Fibroblast of skin of left biceps (primary cell): ENCODE measurements at regions not wholly inside any gene's neighbourhood (a gene's known extent, or its start where the extent isn't known, plus 50 kb on each side); places are given as distances from the start of the nearest gene placed in this dataset.

ENCODE experiments used
- DNase-seq, 2 experiments: peaks; one replicate each; pipeline ENCODE4 v3.0.0-alpha.2; 2013; ENCODE audit warnings: low read depth in 2 of 2

DNA sequence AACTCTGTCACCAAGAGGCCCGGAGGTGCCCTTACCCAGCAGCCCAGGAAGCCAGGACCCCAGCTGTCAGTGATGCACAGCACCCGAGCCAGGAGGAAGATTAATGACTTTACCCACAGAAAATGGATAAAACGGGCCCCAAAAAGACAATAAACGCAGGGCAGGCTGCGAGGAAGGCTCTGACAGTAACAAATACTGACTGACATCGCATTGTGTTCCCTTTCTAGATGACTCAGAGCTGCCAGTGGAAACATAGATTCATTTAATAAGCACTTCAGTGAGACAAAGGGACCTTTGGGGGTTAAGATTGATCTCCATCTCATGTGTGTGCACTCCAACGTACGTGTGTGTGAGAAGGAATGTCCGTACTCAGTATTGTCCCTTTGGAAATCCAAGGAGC, 225.3 kb upstream of the PPP2R3A start:
- no peak for DNase-seq

DNA sequence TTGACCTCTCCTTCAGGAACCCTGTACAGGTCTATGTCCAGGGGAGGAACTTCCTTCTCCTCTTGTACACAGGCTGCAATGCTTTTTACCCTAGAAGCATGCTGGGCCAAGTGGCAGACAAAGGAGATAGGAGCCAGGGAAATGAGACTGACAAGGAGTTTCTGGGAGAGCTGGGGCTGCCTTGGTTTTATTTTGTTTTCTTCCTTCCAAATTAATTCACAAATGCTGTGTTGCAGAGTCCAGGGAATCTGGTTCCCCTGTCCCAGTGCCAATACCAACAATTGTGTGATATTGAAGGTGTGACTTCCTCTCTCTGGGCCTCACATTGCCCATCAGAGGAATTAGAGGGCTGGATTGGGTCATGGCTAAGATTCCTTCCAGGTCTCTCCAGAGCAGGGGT, 224.8 kb upstream of the PPP2R3A start:
- no peak for DNase-seq

DNA sequence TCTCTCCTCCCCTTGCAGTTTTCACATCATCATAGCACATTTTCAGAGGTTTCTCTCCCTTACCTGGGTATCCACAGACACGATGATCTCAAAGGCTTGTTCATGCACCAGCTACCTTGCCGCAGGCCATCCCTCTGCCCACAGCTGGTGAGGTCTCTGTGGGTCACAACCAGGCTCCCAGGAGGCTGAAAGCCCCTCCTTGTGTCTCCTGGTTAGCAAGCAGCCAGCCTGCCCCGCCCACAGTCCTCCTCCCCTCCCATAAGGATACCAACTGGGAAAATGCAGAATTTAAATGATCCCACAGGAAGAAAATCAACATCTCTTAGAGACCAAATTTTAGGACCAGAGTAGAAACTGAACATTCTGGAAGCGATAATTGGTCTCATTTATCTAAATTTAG, 213.5 kb upstream of the PPP2R3A start:
- no peak for DNase-seq

DNA sequence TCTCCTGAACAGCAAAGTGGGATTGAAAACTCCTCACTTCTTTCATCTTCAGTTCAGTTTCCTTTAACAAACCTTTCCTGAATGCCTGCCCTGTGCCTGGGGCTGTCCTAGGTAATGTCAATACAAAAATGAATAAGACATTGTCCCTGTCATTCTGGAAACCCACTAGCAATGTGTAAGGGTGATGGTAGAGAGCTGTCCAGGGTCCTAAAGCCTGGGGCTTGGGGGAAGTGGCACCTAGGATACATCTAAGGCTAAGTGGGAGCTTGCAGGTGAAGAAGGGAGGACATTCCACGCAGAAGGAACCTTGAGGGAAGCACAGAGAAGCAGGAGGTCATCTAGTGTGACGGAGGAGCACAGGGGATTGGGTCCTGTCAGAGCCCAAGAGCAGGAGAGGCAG, 212.7 kb upstream of the PPP2R3A start:
- no peak for DNase-seq

DNA sequence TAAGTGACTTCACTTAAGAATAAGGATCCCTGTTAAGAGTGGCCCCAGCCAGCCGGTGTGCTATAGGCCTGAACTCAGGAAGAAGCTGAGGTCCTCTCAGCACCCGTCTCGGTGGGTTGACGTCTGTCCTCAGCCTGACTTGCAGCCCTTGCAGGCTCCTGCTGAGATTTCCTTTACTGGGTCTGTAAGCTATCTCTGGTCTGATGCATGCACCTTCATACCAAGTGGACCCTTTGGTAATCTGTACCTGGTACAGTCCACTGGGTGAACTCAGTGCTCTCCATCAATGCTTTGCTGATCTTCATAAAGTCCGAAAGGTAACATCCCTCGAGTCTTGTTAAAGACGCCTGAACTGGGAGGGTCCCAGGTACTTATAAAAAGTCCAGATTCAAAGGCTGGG, 212.0 kb upstream of the PPP2R3A start:
- DNase-seq = no peak

DNA sequence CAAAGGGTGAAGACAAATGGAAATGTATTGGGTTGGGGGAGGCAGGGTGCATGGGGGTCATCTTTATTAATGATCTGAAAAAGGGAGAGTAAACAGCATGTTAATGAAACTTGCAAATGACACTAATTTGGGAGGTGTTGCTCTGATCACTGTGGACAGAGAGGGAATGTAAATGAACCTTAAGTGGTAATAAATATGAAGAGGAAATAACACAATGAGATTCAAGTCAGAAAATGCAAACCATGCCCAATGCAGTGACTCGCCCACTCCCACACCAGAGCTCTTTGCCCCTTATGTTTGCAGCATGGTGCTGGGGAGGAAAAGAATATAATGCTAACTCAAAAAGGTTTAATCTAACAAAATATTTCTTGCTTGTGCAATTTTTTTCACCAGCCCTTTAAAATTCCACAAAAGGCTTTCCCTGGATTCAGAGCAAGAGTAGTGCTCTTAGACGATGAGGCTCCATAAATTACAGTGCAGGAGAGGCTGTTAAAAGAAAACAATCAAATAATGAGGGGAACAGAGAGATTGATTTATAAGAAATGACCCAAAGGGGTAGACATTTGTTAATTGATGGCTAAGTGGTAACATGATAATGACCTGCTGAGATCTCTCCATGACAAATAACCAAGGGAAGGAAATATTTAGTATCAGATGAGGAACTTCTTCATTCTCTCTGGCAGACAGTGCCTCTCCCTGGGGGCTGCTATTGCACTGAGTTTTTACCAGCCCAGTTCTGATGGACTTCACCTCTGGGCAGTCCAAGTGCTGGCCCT, 210.0 kb upstream of the PPP2R3A start:
- DNase-seq = no peak

DNA sequence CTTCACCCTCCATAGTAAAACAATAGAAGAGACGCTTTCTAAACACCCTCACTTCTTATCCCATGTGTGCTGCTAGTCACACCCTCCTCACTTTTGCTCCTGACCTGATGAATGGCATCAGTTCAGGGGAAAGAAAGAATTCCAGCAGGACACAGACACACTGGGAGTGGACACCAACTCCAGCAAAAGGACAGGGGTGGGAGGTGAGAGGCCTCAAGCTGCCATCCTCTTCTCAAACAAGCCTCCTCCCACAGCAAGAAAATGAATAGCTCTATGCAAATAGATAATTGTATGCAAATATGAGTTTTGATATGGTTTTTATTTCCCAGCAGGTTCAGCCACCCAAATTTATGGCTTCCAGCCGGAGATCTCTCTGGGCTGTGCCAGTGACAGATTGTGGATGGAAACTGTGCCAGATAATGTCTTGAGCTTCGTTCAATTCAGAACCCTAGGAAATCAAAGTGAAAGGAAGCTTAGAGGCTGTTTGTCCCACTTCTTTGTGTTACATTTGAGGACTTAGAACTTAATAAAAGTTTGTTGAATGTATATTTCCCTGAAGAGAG, 209.3 kb upstream of the PPP2R3A start:
- no peak for DNase-seq

DNA sequence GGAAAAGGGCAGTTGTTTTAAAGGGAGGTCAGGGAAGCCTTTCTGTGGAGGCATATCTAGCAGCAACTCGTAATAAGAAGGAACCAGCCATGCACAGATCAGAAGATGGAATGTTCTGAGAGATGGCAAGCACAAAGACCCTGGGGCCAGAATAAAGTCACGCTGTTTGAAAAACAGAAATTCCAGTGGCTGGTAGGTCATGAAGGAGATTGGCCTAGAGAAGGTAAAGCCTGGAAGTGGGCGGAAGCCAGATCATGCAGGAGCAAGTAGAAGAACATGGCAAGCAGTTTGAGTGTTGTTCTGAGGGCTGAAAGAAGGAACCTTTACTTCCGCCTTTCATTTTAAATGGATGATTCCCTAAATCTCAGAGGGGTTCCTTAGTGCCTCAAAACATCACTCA, 208.1 kb upstream of the PPP2R3A start:
- DNase-seq = no peak

DNA sequence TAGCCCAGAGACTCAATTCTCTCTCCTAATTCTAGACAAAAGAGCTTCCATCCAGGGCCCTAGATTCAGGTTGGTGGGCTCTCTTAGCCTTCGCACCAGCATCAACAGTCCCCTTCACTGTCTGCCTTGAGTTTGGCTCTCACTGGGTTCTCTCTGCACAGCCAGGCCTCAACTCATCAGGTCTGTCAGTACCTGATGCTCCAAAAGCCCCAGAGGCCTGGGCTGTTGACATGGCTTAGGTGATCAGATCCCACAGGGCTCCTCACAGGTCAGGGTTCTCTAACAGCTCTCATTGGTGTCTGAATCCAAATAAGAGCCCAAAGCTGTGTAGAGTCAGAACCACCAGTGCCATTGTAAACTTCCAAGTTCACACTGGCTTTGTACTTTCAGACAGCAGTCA, 206.6 kb upstream of the PPP2R3A start:
- no peak for DNase-seq

DNA sequence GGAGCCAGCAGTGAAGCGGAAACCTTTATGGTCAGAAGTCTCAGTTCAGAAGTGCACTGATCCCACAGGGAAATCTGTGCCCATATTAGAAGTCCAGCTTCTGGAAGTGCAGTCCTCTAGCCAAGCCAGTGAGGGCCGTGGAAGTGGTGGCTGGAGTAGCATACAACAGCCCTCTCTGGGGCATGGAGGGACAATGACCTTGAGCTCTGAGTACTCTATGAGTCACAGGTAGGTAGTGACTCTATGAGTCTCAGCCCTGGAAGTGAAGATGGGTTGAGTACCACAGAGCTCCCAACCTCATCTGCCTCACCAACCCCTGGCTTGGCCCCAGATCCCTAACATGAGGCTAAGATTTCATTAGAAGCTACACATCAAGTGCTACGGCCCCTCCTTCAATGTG, 205.9 kb upstream of the PPP2R3A start:
- DNase-seq = no peak

DNA sequence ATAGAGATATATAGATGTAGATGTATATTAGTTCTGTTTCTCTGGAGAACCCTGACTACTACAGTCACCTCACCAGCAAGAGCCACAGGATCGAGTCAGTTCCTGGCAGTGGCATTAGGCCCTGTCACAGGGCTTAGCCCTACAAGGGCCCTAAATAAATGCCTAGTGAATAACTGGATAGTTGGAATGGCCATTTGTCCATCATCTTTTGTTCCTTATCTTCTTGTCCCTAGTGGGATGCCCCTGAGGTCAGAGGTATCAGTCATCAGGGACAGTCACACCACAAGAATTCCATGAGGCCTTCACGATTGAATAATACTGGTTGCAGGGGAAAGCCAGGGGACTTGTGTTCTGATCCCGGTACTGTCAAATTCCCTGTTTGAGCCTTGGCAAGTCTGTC, 204.9 kb upstream of the PPP2R3A start:
- DNase-seq = no peak

DNA sequence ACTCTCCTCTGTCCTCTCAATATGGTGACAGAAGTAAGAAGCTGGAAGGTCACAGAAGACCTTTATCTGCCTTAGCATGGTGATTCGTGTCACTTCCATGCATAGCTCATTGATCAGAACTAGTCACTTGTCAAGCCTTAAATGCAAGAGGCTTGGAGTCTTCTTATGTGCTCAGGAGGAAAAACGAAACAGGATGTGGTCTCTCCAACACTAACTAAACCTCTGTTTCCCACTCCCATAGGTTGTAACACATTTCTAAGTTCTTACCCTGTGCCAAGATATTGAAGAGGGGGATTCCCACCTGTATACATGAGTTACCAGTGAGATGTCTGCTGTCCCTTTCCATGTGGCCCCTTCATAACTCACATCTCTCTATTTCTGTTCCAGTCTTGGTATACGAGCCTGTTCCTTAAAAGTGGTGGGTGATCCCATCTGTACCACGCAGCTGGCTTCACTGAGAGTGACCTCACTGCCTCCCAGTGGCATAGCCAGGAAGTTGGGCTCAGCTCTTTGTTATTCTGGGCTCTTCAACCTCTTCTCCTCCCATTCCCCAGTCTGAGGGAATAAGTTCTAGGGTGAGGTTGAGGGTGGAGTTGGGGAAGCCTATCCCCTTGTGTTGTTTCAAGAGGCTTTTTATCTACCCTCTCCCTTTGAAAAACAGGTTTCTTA, 203.2 kb upstream of the PPP2R3A start:
- no peak for DNase-seq

DNA sequence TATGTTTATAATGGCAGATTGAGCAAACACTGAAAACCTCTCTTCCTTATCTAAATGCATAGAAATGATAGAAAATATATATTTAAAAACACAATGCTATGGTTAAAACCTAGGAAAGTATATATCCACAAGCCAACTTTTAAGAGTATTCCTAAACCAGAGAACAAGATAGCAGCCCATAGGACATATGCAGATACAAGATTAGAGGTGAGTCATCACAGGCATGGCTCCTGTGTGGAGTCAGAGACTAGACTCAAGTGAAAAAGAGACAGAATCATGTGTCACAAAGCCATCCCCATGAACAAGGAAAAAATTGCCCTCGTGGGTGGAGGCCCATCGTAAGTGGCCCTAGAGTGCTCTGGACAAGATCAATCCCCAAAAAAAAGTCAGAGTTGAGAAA, 199.4 kb upstream of the PPP2R3A start:
- DNase-seq = no peak

DNA sequence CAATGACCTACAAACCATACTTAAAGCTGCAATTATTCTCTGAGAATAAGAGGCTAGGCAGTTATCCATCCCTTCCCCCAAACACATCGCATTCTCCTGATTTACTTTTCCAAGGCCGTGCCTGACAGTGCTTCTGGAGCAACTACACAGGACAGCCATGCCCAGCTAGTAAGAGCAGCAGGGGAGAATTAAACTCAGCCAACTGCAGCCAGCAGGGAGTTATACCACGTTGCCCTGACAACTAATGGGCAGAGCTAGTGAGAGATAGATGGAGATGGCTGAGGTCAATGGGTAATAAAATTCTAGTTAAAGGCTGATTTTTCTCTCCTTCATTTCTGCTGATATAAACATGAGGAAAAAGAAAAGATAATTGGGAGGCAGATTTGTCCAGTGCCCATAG, 193.8 kb upstream of the PPP2R3A start:
- no peak for DNase-seq

DNA sequence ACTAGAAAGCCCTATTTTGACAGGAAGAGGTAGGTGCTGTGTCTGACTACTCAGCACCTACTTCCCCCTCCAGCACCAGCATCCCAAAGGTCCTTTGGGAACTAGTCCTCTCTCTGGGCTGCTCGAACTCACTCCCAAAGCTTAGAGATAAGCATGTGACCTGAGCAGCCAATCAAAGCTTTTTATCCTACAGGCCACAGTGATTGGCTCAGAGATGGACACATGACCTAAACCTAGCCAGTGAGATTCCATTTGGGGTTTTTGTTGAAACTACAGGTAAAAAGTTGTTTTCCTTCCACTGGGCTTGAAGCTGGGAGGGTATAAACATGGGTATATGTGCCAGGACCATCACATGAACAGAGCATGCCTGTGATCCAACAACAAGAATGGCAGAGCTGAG, 186.5 kb upstream of the PPP2R3A start:
- DNase-seq = no peak

DNA sequence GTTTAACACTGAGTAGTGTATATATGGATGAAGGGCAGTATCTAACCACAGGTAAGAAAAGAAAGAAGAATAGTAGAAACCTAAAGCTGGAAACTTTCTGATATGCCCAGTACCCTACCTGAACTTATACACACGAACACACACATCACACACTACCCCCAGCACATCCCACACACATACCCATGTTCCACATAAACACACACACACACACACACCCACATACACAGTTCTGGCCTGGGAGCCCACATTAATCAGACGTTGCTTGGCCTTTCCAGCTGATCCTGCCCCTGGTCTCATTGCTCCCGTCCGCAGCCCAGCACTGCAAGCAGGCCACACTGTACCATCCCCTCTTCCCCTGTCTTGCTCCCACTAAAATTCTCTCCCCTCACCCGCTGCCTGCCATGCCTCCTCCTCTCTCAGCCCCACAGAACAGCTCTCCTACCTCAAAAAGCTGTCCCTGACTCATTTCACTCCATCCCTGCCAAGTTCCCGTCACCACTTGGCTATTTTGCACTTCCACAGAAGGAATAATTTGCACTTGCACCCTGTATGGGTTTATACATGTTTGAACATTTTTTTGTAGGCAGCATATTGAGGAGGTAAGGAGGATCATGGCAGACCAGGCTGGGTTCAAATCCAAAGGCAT, 185.8 kb upstream of the PPP2R3A start:
- DNase-seq = no peak

DNA sequence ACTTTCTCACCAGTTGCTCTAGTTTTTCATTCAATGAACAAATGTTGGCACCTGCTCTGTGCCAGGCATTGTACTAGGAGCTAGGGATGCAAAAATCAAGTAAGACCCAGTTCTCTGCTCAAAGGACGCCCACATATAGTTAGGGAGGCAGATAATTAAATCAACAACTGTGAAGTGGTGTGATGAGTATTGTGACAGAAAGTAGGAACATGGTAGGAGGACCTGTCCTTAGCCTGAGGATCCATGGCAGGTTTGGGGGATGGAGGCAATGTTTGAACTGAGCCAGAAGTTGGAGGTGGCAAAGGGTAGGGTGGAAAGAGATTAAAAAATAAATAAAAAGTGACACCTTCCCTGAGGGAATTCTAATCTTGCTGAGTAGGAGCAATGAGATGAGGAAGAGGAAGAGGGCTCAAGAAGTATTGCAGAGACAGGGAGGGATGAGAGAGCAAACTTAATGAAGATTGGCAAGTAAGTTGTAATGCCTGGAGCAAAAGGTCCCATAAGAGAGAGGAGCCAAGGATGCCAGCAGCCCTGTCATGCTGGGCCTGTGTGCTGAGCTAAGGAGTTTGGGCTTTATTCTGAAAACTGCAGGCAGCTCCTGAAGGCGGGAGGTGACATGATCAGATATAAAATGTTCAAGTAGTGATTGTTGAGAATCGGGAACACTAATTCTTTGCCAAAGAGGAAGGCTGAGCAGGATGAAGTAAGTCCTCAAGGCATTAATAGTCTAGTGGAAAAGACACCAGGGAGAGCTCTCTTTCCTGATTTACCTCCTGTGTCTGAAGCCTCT, 184.3 kb upstream of the PPP2R3A start:
- no peak for DNase-seq

DNA sequence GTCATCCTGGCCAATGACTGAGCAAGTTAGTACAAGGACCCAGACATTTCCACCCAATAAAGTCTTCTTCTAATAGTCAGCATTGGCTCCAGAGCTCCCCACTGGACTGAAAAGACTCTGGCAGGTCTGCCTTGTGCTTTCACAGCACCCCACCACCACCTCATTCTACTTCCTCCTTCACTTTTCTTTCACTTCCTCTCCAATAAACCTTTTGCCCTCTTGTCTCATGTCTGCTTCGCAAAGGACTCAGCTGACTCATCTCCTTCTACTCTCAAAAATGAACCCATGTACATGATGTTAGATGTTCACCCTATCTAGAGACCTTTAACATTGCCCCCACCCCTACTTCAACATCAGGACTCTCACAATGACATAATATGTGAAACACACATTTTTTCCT, 181.0 kb upstream of the PPP2R3A start:
- no peak for DNase-seq

DNA sequence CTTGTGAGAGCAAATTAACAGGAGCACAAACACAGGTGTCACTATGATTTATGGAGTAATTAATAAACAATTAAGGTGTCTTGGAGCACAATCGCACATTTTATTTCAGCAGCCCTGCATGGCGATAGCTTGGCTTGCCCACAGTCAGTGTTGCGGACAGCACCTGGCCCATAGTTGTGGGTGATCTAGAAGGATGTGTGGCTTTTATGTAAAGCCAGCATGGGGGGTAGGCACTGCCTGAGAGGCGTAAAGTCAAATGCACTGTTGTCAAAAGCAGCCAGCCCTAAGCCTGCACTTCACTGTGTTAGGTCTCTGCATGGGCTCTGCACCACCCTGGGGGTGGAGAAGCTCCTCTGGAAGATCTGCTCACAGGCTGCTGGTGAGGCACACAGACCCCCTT, 177.4 kb upstream of the PPP2R3A start:
- no peak for DNase-seq

DNA sequence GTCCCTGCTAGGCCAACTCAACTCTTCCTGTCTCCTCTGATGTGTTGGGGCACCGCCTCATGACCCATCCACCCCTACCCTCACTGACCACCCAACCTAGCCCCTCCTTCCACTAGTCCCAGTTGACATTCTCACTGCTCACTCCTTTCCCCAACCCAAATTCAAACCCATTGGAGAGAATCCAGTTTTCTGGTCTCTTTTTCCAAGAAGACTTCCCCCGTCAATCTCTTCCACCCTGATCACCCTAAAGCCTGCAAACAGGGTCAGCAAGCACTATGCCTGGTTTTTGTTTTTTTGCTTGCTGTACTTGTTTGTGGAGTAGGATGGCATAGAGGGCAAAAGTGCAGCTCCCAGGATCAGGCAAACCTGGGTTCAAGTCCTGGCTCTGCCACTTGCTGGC, 176.6 kb upstream of the PPP2R3A start:
- no peak for DNase-seq

DNA sequence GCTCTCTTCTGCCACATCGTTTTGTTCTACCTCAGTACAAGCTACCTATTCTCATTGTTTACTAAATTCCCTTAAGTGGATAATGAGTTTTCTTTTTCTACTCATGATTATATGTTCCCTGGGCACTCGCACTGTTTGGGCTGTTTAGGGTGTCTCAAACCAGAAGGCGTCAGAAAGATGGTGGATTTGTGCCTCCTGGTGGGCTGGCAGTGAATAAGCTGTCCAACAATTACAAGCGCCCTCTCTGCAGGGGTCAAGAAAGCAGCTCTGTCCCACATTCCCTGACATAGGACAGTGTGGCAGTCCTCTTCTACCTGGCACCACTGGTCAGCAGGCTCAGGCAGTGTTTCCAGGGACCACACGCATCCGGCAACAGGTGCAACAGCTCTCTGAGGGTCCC, 173.4 kb upstream of the PPP2R3A start:
- DNase-seq = no peak

DNA sequence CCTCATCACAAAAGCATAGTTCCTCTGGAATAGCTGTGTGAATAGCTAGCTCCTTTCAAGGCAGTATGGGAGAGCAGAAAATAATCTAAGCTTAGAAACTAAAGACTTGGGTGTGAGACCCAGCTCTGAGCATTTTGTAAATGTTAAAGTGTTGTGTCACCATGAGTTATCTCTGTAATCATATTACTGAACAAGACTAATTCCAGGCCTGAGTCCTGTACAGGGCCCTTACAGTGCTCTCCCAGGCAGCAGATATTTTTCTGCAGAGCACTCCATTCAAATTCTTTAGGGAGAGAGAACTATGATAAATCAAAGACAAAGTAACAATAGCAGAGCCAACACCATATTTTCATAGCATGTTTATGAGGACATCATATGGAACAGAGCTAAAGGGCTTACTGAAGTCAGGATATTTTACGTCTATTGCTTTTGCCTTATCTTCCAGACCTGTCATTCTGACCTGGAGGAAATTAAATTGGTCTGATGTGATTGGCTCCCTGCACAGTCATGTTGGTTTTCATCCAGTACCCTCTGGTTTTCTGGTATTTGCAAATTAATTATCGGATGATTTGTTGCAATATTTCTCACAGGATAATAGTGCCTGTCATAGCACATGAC, 172.6 kb upstream of the PPP2R3A start:
- no peak for DNase-seq
